Common myeloid progenitor, CD34-positive (primary cell): ENCODE measurements at regions not wholly inside any gene's neighbourhood (a gene's known extent, or its start where the extent isn't known, plus 50 kb on each side); places are given as distances from the start of the nearest gene placed in this dataset.

ENCODE experiments used
- CTCF ChIA-PET: fragments of 350-600 bp; sonication (Branson Sonifier 250); formaldehyde crosslinking; loops from one replicate; lab custom pipeline; 2021; ENCODE audit warnings: antibody characterized with exemption; lab: Charles Lee
- POLR2A ChIA-PET: fragments of 350-600 bp; sonication (Branson Sonifier 250); formaldehyde crosslinking; loops from one replicate; lab custom pipeline; 2021; ENCODE audit warnings: antibody characterized with exemption; lab: Charles Lee
- DNase-seq, 3 donors: peaks; one replicate each; pipeline versions ENCODE4 v3.0.0 to v3.0.0-alpha.2; 2013
- H3K27ac ChIP-seq, 2 experiments: 1 replicate in 1 of 2; 2 replicates in 1 of 2; pipeline ENCODE4 v1.7.0; 2013; ENCODE audit warnings: inconsistent platforms in 2 of 2, low read length in 2 of 2, mild to moderate bottlenecking in 2 of 2, low read depth in 1 of 2, moderate library complexity in 1 of 2; ENCODE audit not compliant: severe bottlenecking in 2 of 2, insufficient read depth in 1 of 2, poor library complexity in 1 of 2
- H3K27me3 ChIP-seq, 5 experiments: replicated peaks in 2 of 5; 1 replicate in 3 of 5; 2 replicates in 2 of 5; pipeline versions ENCODE4 v1.6.1 to v1.7.0; 2013; ENCODE audit warnings: low read length in 4 of 5, mild to moderate bottlenecking in 2 of 5, moderate library complexity in 2 of 5, inconsistent platforms in 1 of 5; ENCODE audit not compliant: insufficient read depth in 5 of 5, control insufficient read depth in 4 of 5
- H3K36me3 ChIP-seq, 4 experiments: 1 replicate in 2 of 4; 2 replicates in 2 of 4; pipeline versions ENCODE4 v1.6.1 to v1.7.0; 2013; ENCODE audit warnings: low read length in 3 of 4, control low read depth in 1 of 4, mild to moderate bottlenecking in 1 of 4; ENCODE audit not compliant: control insufficient read depth in 4 of 4, insufficient read depth in 4 of 4
- H3K4me1 ChIP-seq, 4 experiments: 1 replicate in 3 of 4; 2 replicates in 1 of 4; pipeline versions ENCODE4 v1.6.1 to v1.7.1; 2013; ENCODE audit warnings: low read length in 3 of 4, mild to moderate bottlenecking in 3 of 4, control low read depth in 1 of 4, inconsistent platforms in 1 of 4, moderate library complexity in 1 of 4; ENCODE audit not compliant: control insufficient read depth in 4 of 4, insufficient read depth in 4 of 4; ENCODE audit errors: control extremely low read depth in 1 of 4
- H3K4me3 ChIP-seq, 7 experiments: 1 replicate in 4 of 7; 2 replicates in 3 of 7; pipeline versions ENCODE4 v1.5.1 to v1.7.0; 2013; ENCODE audit warnings: mild to moderate bottlenecking in 7 of 7, low read length in 6 of 7, moderate library complexity in 6 of 7, inconsistent platforms in 2 of 7, low read depth in 2 of 7, control low read depth in 1 of 7; ENCODE audit not compliant: insufficient read depth in 4 of 7, control insufficient read depth in 1 of 7; ENCODE audit errors: extremely low read depth in 1 of 7
- H3K9me3 ChIP-seq, 5 experiments: 1 replicate in 4 of 5; 2 replicates in 1 of 5; pipeline versions ENCODE4 v1.6.1 to v1.7.1; 2013; ENCODE audit warnings: low read length in 4 of 5, mild to moderate bottlenecking in 2 of 5, inconsistent platforms in 1 of 5, low read depth in 1 of 5, moderate library complexity in 1 of 5; ENCODE audit not compliant: control insufficient read depth in 4 of 5, insufficient read depth in 2 of 5; ENCODE audit errors: control extremely low read depth in 1 of 5
- WGBS: methylation state at CpG from one replicate; pipeline ENCODE4 v1.1.5; 2013; ENCODE audit not compliant: insufficient coverage; 5-methylcytosine and 5-hydroxymethylcytosine counted together

- no peak for DNase-seq
- Histone ChIP-seq H3K27me3 (peaks cover 0 to 5% (median 2%) of the 10 kb centered on the region in 5 experiments), H3K9me3 (peaks cover 0 to 2% (median 0%) of the 10 kb centered on the region in 5 experiments), H3K36me3 (no peaks in the 10 kb centered on the region), H3K4me3 (no peak overlapping the region), H3K4me1 (no peaks in the 10 kb centered on the region), H3K27ac (no peak overlapping the region)
- 93% methylated on average over 4 of the region's 5 CpGs for WGBS
- ChIA-PET POLR2A (no interaction called here), CTCF (interaction anchor here (0.6 kb wide), 1 partner anchor 171 kb away, joined by 3 read pairs; no protein-coding TSS in a partner anchor)
Measured at GRCh38 chr2:226564667-226565066, 235.0 kb downstream of the IRS1 start.

- DNase-seq = no peak
- no peaks in the 10 kb centered on the region for H3K36me3 ChIP-seq
- H3K27me3 ChIP-seq = peaks cover 2 to 7% (median 3%) of the 10 kb centered on the region in 5 experiments
- H3K27ac ChIP-seq = no peak overlapping the region
- H3K9me3 ChIP-seq = peaks cover 0 to 2% (median 0%) of the 10 kb centered on the region in 5 experiments
- ChIA-PET POLR2A (no interaction called here), CTCF (no interaction called here)
- no peaks in the 10 kb centered on the region for H3K4me1 ChIP-seq
- no peak overlapping the region for H3K4me3 ChIP-seq
- no CpG with 5 or more reads among the region's 1 CpG for WGBS
Measured at GRCh38 chr2:226561962-226562361, 237.7 kb downstream of the IRS1 start.

GRCh38 chr2:226560325-226560724, 239.3 kb downstream of the IRS1 start:
- H3K36me3 ChIP-seq = no peaks in the 10 kb centered on the region
- H3K9me3 ChIP-seq = peaks cover 0 to 2% (median 0%) of the 10 kb centered on the region in 5 experiments
- no peak overlapping the region for H3K4me3 ChIP-seq
- POLR2A ChIA-PET = no interaction called here
- no peak for DNase-seq
- no peak overlapping the region for H3K27ac ChIP-seq
- H3K4me1 ChIP-seq = no peaks in the 10 kb centered on the region
- H3K27me3 ChIP-seq = peaks cover 2 to 7% (median 3%) of the 10 kb centered on the region in 5 experiments
- 100% methylated on average over 1 of the region's 2 CpGs for WGBS
- CTCF ChIA-PET = no interaction called here

GRCh38 chr2:226559536-226559935, 240.1 kb downstream of the IRS1 start:
- H3K27me3 ChIP-seq = peaks cover 2 to 6% (median 3%) of the 10 kb centered on the region in 5 experiments
- ChIA-PET POLR2A (no interaction called here), CTCF (no interaction called here)
- no peak overlapping the region for H3K27ac ChIP-seq
- H3K36me3 ChIP-seq = no peaks in the 10 kb centered on the region
- no CpG with 5 or more reads among the region's 2 CpGs for WGBS
- no peaks in the 10 kb centered on the region for H3K9me3 ChIP-seq
- no peak for DNase-seq
- no peaks in the 10 kb centered on the region for H3K4me1 ChIP-seq
- no peak overlapping the region for H3K4me3 ChIP-seq

- Histone ChIP-seq H3K27me3 (peaks cover 0 to 6% (median 3%) of the 10 kb centered on the region in 5 experiments), H3K4me1 (no peaks in the 10 kb centered on the region), H3K4me3 (no peak overlapping the region), H3K27ac (no peak overlapping the region), H3K36me3 (no peaks in the 10 kb centered on the region), H3K9me3 (no peaks in the 10 kb centered on the region)
- WGBS = 81% methylated on average over 5 of the region's 5 CpGs
- ChIA-PET POLR2A (no interaction called here), CTCF (no interaction called here)
- DNase-seq = no peak
Measured at GRCh38 chr2:226558418-226558817, 241.2 kb downstream of the IRS1 start.

- Histone ChIP-seq H3K36me3 (no peaks in the 10 kb centered on the region), H3K4me3 (no peak overlapping the region), H3K27ac (no peak overlapping the region), H3K4me1 (no peaks in the 10 kb centered on the region), H3K9me3 (no peaks in the 10 kb centered on the region), H3K27me3 (peaks cover 0 to 6% (median 3%) of the 10 kb centered on the region in 5 experiments)
- DNase-seq = no peak
- 100% methylated on average over 2 of the region's 4 CpGs for WGBS
- ChIA-PET POLR2A (no interaction called here), CTCF (no interaction called here)
Measured at GRCh38 chr2:226556050-226556449, 243.6 kb downstream of the IRS1 start.

GRCh38 chr2:226554701-226555100, 244.9 kb downstream of the IRS1 start:
- peaks cover 0 to 3% (median 3%) of the 10 kb centered on the region in 5 experiments for H3K27me3 ChIP-seq

More at GRCh38 chr2:226554701-226555100, 244.9 kb downstream of the IRS1 start:
- Histone ChIP-seq H3K27ac (no peak overlapping the region), H3K36me3 (no peaks in the 10 kb centered on the region), H3K4me1 (no peaks in the 10 kb centered on the region), H3K4me3 (no peak overlapping the region), H3K9me3 (no peaks in the 10 kb centered on the region)
- CTCF ChIA-PET = no interaction called here
- DNase-seq = no peak
- POLR2A ChIA-PET = no interaction called here
- no CpG with 5 or more reads among the region's 1 CpG for WGBS
